GM18502 (cell line): ENCODE measurements at regions not wholly inside any gene's neighbourhood (a gene's known extent, or its start where the extent isn't known, plus 50 kb on each side); places are given as distances from the start of the nearest gene placed in this dataset.
"Not testable (repeated sequence)": the region's sequence is repeated elsewhere in the genome, so short reads cannot be mapped to it uniquely, and the experiment has no call there.

Experiments used
- ATAC-seq: cut with Tn5 transposase; IDR thresholded peaks from one replicate; pipeline ENCODE4 v1.9.1; 2021; ENCODE audit warnings: mild to moderate bottlenecking; ENCODE audit not compliant: unreplicated experiment, poor library complexity

- ATAC-seq, result not testable (repeated sequence)
Measured at GRCh38 chr15:22519213-22519612, 60.5 kb downstream of the GOLGA6L22 start.

- not testable (repeated sequence) for ATAC-seq
Measured at GRCh38 chr15:22526537-22526936, 67.8 kb downstream of the GOLGA6L22 start.

- ATAC-seq, result not testable (repeated sequence)
Measured at GRCh38 chr15:22527016-22527415, 68.3 kb downstream of the GOLGA6L22 start.

GRCh38 chr15:22529200-22529599, 70.5 kb downstream of the GOLGA6L22 start:
- ATAC-seq, result not testable (repeated sequence)

- ATAC-seq, result not testable (repeated sequence)
Measured at GRCh38 chr15:22559701-22560100, 101.0 kb downstream of the GOLGA6L22 start.

GRCh38 chr15:22561716-22562115, 103.0 kb downstream of the GOLGA6L22 start:
- ATAC-seq, result not testable (repeated sequence)

GRCh38 chr15:22566510-22566909, 107.8 kb downstream of the GOLGA6L22 start:
- ATAC-seq, result not testable (repeated sequence)

- ATAC-seq, result not testable (repeated sequence)
Measured at GRCh38 chr15:22569486-22569885, 110.8 kb downstream of the GOLGA6L22 start.

GRCh38 chr15:22572152-22572735, 113.5 kb downstream of the GOLGA6L22 start:
- peak; percentile 60 for ATAC-seq

- ATAC-seq, result not testable (repeated sequence)
Measured at GRCh38 chr15:22572792-22573191, 114.1 kb downstream of the GOLGA6L22 start.

GRCh38 chr15:22577828-22578227, 119.1 kb downstream of the GOLGA6L22 start:
- ATAC-seq, result not testable (repeated sequence)

- ATAC-seq, result not testable (repeated sequence)
Measured at GRCh38 chr15:22579213-22579612, 120.5 kb downstream of the GOLGA6L22 start.

- not testable (repeated sequence) for ATAC-seq
Measured at GRCh38 chr15:22587391-22587790, 128.7 kb downstream of the GOLGA6L22 start.

- ATAC-seq, result not testable (repeated sequence)
Measured at GRCh38 chr15:22598552-22598951, 139.8 kb downstream of the GOLGA6L22 start.

GRCh38 chr15:22599526-22600320, 141.0 kb downstream of the GOLGA6L22 start:
- not testable (repeated sequence) for ATAC-seq

- not testable (repeated sequence) for ATAC-seq
Measured at GRCh38 chr15:22616976-22617375, 158.3 kb downstream of the GOLGA6L22 start.

- not testable (repeated sequence) for ATAC-seq
Measured at GRCh38 chr15:22631789-22632188, 154.7 kb upstream of the NIPA1 start.

GRCh38 chr15:22639983-22640382, 146.5 kb upstream of the NIPA1 start:
- ATAC-seq, result not testable (repeated sequence)

GRCh38 chr15:22649458-22649857, 137.0 kb upstream of the NIPA1 start:
- ATAC-seq, result not testable (repeated sequence)

- not testable (repeated sequence) for ATAC-seq
Measured at GRCh38 chr15:22651179-22651578, 135.3 kb upstream of the NIPA1 start.

GRCh38 chr15:22664294-22665058, 122.0 kb upstream of the NIPA1 start:
- ATAC-seq, result peak; percentile 82
